Natural killer cell (primary cell): ENCODE measurements at regions not wholly inside any gene's neighbourhood (a gene's known extent, or its start where the extent isn't known, plus 50 kb on each side); places are given as distances from the start of the nearest gene placed in this dataset.

Source experiments
- ATAC-seq, 3 donors: fragments of 150-1000 bp in 2 of 3; fragments of 200-7000 bp in 1 of 3; cut with Tn5 transposase; 1 replicate in 1 of 3; 2 replicates in 2 of 3; pipeline ENCODE4 v1.10.0; 2021; ENCODE audit warnings: mild to moderate bottlenecking in 2 of 3, moderate library complexity in 2 of 3
- DNase-seq, 2 donors: peaks; one replicate each; pipeline versions ENCODE4 v3.0.0 to v3.0.0-alpha.2; 2013 to 2021; ENCODE audit warnings: mixed read lengths in 1 of 2
- H3K27ac ChIP-seq: one replicate; pipeline ENCODE4 v1.5.1; 2013; ENCODE audit warnings: mild to moderate bottlenecking, low read length
- H3K27me3 ChIP-seq: one replicate; pipeline ENCODE4 v1.6.1; 2013; ENCODE audit warnings: low read length; ENCODE audit not compliant: control insufficient read depth, insufficient read depth
- H3K36me3 ChIP-seq: one replicate; pipeline ENCODE4 v1.6.1; 2013; ENCODE audit warnings: low read length; ENCODE audit not compliant: control insufficient read depth, insufficient read depth
- H3K4me1 ChIP-seq: one replicate; pipeline ENCODE4 v1.6.1; 2013; ENCODE audit warnings: low read length; ENCODE audit not compliant: control insufficient read depth, insufficient read depth
- H3K4me3 ChIP-seq: one replicate; pipeline ENCODE4 v1.5.1; 2013; ENCODE audit warnings: low read length
- H3K9me3 ChIP-seq: one replicate; pipeline ENCODE4 v1.6.1; 2013; ENCODE audit warnings: low read length; ENCODE audit not compliant: control insufficient read depth, insufficient read depth
- H3K27ac Mint-ChIP-seq, 2 donors: one replicate each; pipeline ENCODE4 v1.8.0; 2022; ENCODE audit warnings: mild to moderate bottlenecking in 2 of 2, mixed read lengths in 2 of 2, moderate library complexity in 1 of 2
- H3K27me3 Mint-ChIP-seq, 2 donors: one replicate each; pipeline ENCODE4 v1.8.0; 2022; ENCODE audit warnings: low read depth in 2 of 2, mixed read lengths in 2 of 2
- H3K36me3 Mint-ChIP-seq: one replicate; pipeline ENCODE4 v1.8.0; 2022; ENCODE audit warnings: mixed read lengths
- H3K4me1 Mint-ChIP-seq, 2 donors: one replicate each; pipeline ENCODE4 v1.8.0; 2022; ENCODE audit warnings: mixed read lengths in 2 of 2
- H3K4me3 Mint-ChIP-seq: one replicate; pipeline ENCODE4 v1.8.0; 2022; ENCODE audit warnings: mild to moderate bottlenecking, moderate library complexity, mixed read lengths
- H3K9me3 Mint-ChIP-seq, 2 donors: one replicate each; pipeline ENCODE4 v1.8.0; 2022; ENCODE audit warnings: mixed read lengths in 2 of 2
- CTCF ChIP-seq: fragments of 200-600 bp; IDR thresholded peaks from one replicate; pipeline ENCODE4 v1.8.0; 2022; ENCODE audit warnings: antibody characterized with exemption
- WGBS: methylation state at CpG from one replicate; pipeline ENCODE4 v1.1.7; 2013; ENCODE audit warnings: missing lambda C conversion rate; ENCODE audit not compliant: insufficient coverage; 5-methylcytosine and 5-hydroxymethylcytosine counted together
- intact Hi-C: fragments of 100-400 bp; cut with micrococcal nuclease; formaldehyde crosslinking; loops from one replicate; pipeline ENCODE4 v1.14.2; 2022

DNA sequence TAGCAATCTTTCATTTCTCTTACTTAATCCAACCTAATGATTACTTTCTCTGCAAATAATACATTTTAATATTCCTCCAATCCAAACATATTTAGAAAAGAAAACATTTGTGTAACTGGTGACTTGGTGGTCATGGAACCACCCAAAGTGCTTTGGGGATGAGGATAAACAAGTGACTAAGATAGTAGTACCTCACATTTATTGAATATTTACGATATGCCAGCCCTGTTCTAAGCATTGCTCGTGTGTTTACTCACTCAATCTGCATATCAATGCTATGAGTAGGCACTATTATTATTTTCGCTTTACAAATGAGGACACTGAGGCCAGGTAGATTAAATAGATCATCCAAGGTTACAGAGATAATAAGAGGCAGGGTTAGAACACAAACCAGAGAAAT lies 189.5 kb downstream of the SHOX2 start:
- H3K4me3 ChIP-seq: no peak overlapping the region
- DNase-seq (no peak), ATAC-seq (no peak)
- no peak overlapping the region for H3K27ac ChIP-seq
- H3K36me3 Mint-ChIP-seq: no peaks in the 10 kb centered on the region
- 80% methylated on average over 3 of the region's 3 CpGs for WGBS
- no peaks in the 10 kb centered on the region for H3K9me3 ChIP-seq
- peaks cover 0 to 11% of the 10 kb centered on the region in 2 donors for H3K9me3 Mint-ChIP-seq
- intact Hi-C loops: no loop called here
- H3K4me3 Mint-ChIP-seq: no peak overlapping the region
- no peaks in the 10 kb centered on the region for H3K36me3 ChIP-seq
- H3K27me3 Mint-ChIP-seq: no peaks in the 10 kb centered on the region
- H3K4me1 Mint-ChIP-seq: no peaks in the 10 kb centered on the region
- H3K27ac Mint-ChIP-seq: no peak overlapping the region
- TF ChIP-seq CTCF: no peak
- no peaks in the 10 kb centered on the region for H3K4me1 ChIP-seq
- H3K27me3 ChIP-seq: no peaks in the 10 kb centered on the region

- no peak overlapping the region for H3K27ac ChIP-seq
- H3K4me3 ChIP-seq: no peak overlapping the region
- intact Hi-C loops: no loop called here
- no peaks in the 10 kb centered on the region for H3K4me1 ChIP-seq
- DNase-seq (no peak), ATAC-seq (no peak)
- H3K36me3 Mint-ChIP-seq: no peaks in the 10 kb centered on the region
- no peaks in the 10 kb centered on the region for H3K36me3 ChIP-seq
- TF ChIP-seq CTCF: no peak
- no peaks in the 10 kb centered on the region for H3K27me3 ChIP-seq
- no peaks in the 10 kb centered on the region for H3K27me3 Mint-ChIP-seq
- peaks cover 5 to 12% of the 10 kb centered on the region in 2 donors for H3K9me3 Mint-ChIP-seq
- no peak overlapping the region for H3K27ac Mint-ChIP-seq
- H3K4me3 Mint-ChIP-seq: no peak overlapping the region
- no peaks in the 10 kb centered on the region for H3K4me1 Mint-ChIP-seq
- H3K9me3 ChIP-seq: no peaks in the 10 kb centered on the region
These were observed 191.3 kb downstream of the SHOX2 start for GRCh38 chr3:157914882-157915281.

DNA sequence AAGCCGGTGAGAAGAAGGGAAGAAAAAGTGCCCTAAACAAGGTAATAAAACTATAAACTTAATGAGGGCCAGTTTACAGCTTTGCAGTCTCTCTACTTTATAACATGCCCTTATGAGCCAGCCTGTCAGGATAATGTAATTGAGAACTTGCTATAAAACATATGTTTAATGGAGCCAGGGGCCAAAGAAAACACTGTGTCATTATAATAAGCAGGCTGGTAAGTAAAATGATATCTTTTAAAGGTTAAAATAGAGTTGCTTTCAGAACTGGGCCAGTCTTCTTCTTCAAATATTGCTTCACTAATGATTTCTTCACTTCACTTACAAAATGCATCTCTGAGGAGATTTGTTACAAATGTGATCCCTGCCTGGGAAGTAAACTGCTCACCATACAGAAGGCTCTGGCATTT lies 192.5 kb downstream of the SHOX2 start:
- H3K36me3 Mint-ChIP-seq: no peaks in the 10 kb centered on the region
- no peaks in the 10 kb centered on the region for H3K27me3 Mint-ChIP-seq
- H3K4me3 Mint-ChIP-seq: no peak overlapping the region
- intact Hi-C loops: no loop called here
- DNase-seq (no peak), ATAC-seq (no peak)
- no peak overlapping the region for H3K27ac ChIP-seq
- H3K36me3 ChIP-seq: no peaks in the 10 kb centered on the region
- TF ChIP-seq CTCF: no peak
- 56% methylated on average over 1 of the region's 1 CpG for WGBS
- no peaks in the 10 kb centered on the region for H3K4me1 ChIP-seq
- no peaks in the 10 kb centered on the region for H3K27me3 ChIP-seq
- no peaks in the 10 kb centered on the region for H3K4me1 Mint-ChIP-seq
- peaks cover 7 to 13% of the 10 kb centered on the region in 2 donors for H3K9me3 Mint-ChIP-seq
- H3K27ac Mint-ChIP-seq: no peak overlapping the region
- no peak overlapping the region for H3K4me3 ChIP-seq
- H3K9me3 ChIP-seq: peaks cover 4% of the 10 kb centered on the region

- no peaks in the 10 kb centered on the region for H3K27me3 Mint-ChIP-seq
- Histone ChIP-seq H3K36me3 (no peaks in the 10 kb centered on the region), H3K4me3 (no peak overlapping the region), H3K27me3 (no peaks in the 10 kb centered on the region), H3K27ac (no peak overlapping the region), H3K4me1 (no peaks in the 10 kb centered on the region), H3K9me3 (peaks cover 4% of the 10 kb centered on the region)
- intact Hi-C loops: no loop called here
- no peak for DNase-seq
- no peak overlapping the region for H3K27ac Mint-ChIP-seq
- H3K9me3 Mint-ChIP-seq: peaks cover 7 to 12% of the 10 kb centered on the region in 2 donors
- no peak for ATAC-seq
- no peaks in the 10 kb centered on the region for H3K36me3 Mint-ChIP-seq
- WGBS: 90% methylated on average over 5 of the region's 5 CpGs
- no peaks in the 10 kb centered on the region for H3K4me1 Mint-ChIP-seq
- no peak for TF ChIP-seq CTCF
- no peak overlapping the region for H3K4me3 Mint-ChIP-seq
These were observed 193.4 kb downstream of the SHOX2 start for GRCh38 chr3:157912514-157913451.
